ENCODE measurements at regions not wholly inside any gene's neighbourhood (a gene's known extent, or its start where the extent isn't known, plus 50 kb on each side); places are given as distances from the start of the nearest gene placed in this dataset.

GRCh38 chr10:3911241-3911640, 126.2 kb upstream of the KLF6 start:
- TF ChIP-seq CUX1 (CRISPR knock-in tag; IDR thresholded peaks at IDR 0.05): no peak
- TF ChIP-seq POLR2A (conservative IDR thresholded peaks at IDR 0.05): no peak
- no peak for TF ChIP-seq ZBTB9 (CRISPR knock-in tag; IDR thresholded peaks at IDR 0.05)
- TF ChIP-seq JUNB (CRISPR knock-in tag; conservative IDR thresholded peaks at IDR 0.05): no peak
- no peak for TF ChIP-seq ETS1 (conservative IDR thresholded peaks at IDR 0.05; ENCODE audit: control insufficient read depth, low read depth, low read length)
- no peak for TF ChIP-seq ADNP (tag; IDR thresholded peaks at IDR 0.05)
- no peak for TF ChIP-seq TAF1 (IDR thresholded peaks at IDR 0.05; ENCODE audit: control insufficient read depth, extremely low read depth, insufficient read depth, low read length, severe bottlenecking)
- TF ChIP-seq RAD21 (CRISPR knock-in tag; conservative IDR thresholded peaks at IDR 0.05 in 1 of 2, IDR thresholded peaks at IDR 0.05 in 1 of 2): no peak
- no peak for TF ChIP-seq NR2F6 (CRISPR knock-in tag; IDR thresholded peaks at IDR 0.05)

Measured in K562 (cell line).